NCI-H345 (cell line): ENCODE measurements at regions not wholly inside any gene's neighbourhood (a gene's known extent, or its start where the extent isn't known, plus 50 kb on each side); places are given as distances from the start of the nearest gene placed in this dataset.
"Not testable (repeated sequence)": the region's sequence is repeated elsewhere in the genome, so short reads cannot be mapped to it uniquely, and the experiment has no call there.

Experiments used
- DNase-seq: peaks from one replicate; lab custom pipeline; 2025; lab: John Stamatoyannopoulos, UW

- no peak for DNase-seq
Observed at GRCh38 chr9:103068753-103069152, 73.6 kb downstream of the CYLC2 start.

- DNase-seq = no peak
Observed at GRCh38 chr9:103078581-103078980, 83.4 kb downstream of the CYLC2 start.

GRCh38 chr9:103082494-103082893, 87.4 kb downstream of the CYLC2 start:
- no peak for DNase-seq

- DNase-seq = no peak
Observed at GRCh38 chr9:103089357-103089756, 94.2 kb downstream of the CYLC2 start.

GRCh38 chr9:103104101-103104500, 109.0 kb downstream of the CYLC2 start:
- DNase-seq = no peak

GRCh38 chr9:103116246-103116645, 121.1 kb downstream of the CYLC2 start:
- no peak for DNase-seq

- DNase-seq = no peak
Observed at GRCh38 chr9:103126494-103126893, 131.4 kb downstream of the CYLC2 start.

GRCh38 chr9:103139891-103140290, 144.8 kb downstream of the CYLC2 start:
- no peak for DNase-seq

- no peak for DNase-seq
Observed at GRCh38 chr9:103152473-103152872, 157.3 kb downstream of the CYLC2 start.

- DNase-seq = no peak
Observed at GRCh38 chr9:103167530-103167929, 172.4 kb downstream of the CYLC2 start.

GRCh38 chr9:103168254-103168653, 173.1 kb downstream of the CYLC2 start:
- no peak for DNase-seq

- no peak for DNase-seq
Observed at GRCh38 chr9:103169798-103170197, 174.7 kb downstream of the CYLC2 start.

GRCh38 chr9:103183701-103184171, 188.6 kb downstream of the CYLC2 start:
- peak; percentile 95 for DNase-seq

GRCh38 chr9:103186959-103187358, 191.8 kb downstream of the CYLC2 start:
- DNase-seq = no peak

GRCh38 chr9:103188781-103189350, 193.7 kb downstream of the CYLC2 start:
- DNase-seq = no peak

- no peak for DNase-seq
Observed at GRCh38 chr9:103193992-103194391, 198.9 kb downstream of the CYLC2 start.

GRCh38 chr9:103203172-103203571, 208.0 kb downstream of the CYLC2 start:
- no peak for DNase-seq

- DNase-seq = not testable (repeated sequence)
Observed at GRCh38 chr9:103205881-103206585, 210.9 kb downstream of the CYLC2 start.

- DNase-seq = no peak
Observed at GRCh38 chr9:103210607-103211006, 215.5 kb downstream of the CYLC2 start.

- DNase-seq = no peak
Observed at GRCh38 chr9:103215197-103215596, 220.1 kb downstream of the CYLC2 start.

GRCh38 chr9:103225702-103226646, 230.8 kb downstream of the CYLC2 start:
- DNase-seq = no peak

- DNase-seq = no peak
Observed at GRCh38 chr9:103226647-103227013, 231.5 kb downstream of the CYLC2 start.
